ENCODE measurements at regions not wholly inside any gene's neighbourhood (a gene's known extent, or its start where the extent isn't known, plus 50 kb on each side); places are given as distances from the start of the nearest gene placed in this dataset.

GRCh38 chr13:95451656-95452055 lies 100.9 kb upstream of the CLDN10 start:
- no peak for TF ChIP-seq CTCF (IDR thresholded peaks at IDR 0.05)
- TF ChIP-seq POLR2A (IDR thresholded peaks at IDR 0.05), result no peak

Data from Peyer's patch (tissue), 4 donors.